ENCODE measurements at regions not wholly inside any gene's neighbourhood (a gene's known extent, or its start where the extent isn't known, plus 50 kb on each side); places are given as distances from the start of the nearest gene placed in this dataset.

DNA sequence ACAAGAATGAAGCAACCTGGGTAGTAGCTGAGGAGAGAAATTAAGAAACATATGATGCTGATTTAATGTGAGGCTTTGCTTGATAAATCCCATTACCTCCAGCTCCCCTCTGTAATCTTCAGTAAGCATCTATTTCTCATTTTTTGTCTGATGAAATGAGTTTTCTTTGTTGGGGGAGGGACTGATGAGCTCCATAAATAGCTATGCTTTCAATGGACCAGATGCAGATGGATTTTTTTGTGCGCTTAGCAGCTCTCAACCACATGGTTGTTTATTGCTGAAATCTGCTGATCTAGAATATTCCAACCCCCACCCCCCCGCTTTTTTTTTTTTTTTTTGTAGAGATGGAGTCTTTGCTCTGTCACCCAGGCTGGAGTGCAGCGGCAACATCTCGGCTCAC is 1082.0 kb downstream of the RAPGEF2 start:
- DNase-seq (ENCODE audit: low read depth in 2 of 2) = no peak

DNA sequence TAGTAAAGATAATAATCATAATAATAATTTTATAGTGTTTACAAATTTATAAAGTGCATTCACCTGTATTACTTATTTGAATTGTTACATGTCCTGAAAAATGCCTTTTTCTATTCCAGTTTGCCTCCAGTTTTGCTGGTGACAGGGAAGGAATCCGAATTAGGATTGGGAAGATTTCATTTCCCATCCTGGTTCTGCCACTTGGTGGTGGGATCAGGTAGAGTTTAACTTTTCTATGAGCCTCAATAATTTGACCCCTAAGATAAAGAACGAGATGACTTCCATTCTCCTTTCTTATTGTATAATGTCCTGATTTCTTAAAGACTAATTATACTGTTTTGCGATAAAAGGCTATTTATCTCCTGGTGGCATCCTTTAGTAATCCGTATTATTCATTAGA is 1090.9 kb downstream of the RAPGEF2 start:
- no peak for DNase-seq (ENCODE audit: low read depth in 2 of 2)

DNA sequence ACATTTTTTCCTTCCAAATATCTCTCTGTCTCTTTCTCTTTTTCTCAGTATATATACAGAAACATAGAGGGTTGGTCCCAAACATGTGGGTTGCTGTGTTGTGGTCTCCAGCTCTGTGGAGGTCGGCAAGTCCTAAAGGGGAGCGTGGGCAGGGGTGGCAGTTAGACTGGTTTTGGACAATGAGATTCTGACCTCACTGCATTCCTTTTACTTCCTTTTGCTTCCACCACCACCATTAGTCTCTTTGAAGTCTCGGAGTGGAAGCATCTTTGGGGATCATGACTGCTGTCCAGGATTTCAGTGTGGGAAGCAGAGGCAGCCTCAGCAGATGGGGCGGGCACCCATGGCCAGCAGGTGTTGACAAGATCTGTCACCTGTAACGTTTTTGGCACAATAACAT is 1091.8 kb downstream of the RAPGEF2 start:
- no peak for DNase-seq (ENCODE audit: low read depth in 2 of 2)

DNA sequence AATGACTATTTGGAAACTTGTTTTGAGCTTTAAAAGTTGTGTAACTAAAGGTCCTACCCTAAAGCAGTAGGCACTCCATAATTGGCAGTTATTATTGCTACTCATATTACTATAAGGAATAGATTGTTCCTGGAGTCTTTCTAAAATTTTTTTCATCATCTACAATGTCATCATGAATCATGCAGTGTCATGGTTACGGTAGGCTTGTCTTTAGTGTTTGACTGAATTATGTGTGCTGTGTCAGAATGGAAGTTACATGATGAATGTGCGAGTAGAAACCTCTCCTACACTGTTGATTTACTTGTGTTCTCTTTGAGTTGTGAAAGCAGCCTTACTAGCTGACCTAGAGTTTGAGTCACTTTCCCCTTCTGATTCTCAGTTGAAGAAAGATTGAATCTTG is 1099.9 kb downstream of the RAPGEF2 start:
- no peak for DNase-seq (ENCODE audit: low read depth in 2 of 2)

DNA sequence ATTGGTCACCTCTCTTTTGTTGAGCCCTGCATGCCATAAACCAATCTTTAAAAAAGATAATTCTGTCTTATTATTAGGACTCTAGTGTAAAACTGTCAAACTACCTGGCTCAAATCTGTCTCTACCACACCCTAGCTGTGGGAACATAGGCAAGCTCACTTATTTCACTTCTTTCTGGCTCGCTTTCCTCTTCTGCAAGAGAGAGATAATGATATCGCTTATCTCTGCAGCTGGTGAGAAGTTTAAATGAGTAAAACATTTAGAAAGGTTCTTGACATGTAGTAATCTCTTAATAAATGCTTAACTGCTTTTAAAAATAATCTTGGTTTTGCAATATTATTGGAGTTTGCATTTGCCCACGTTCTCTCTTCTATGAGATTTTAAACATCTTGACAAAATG is 1109.2 kb downstream of the RAPGEF2 start:
- no peak for DNase-seq (ENCODE audit: low read depth in 2 of 2)

DNA sequence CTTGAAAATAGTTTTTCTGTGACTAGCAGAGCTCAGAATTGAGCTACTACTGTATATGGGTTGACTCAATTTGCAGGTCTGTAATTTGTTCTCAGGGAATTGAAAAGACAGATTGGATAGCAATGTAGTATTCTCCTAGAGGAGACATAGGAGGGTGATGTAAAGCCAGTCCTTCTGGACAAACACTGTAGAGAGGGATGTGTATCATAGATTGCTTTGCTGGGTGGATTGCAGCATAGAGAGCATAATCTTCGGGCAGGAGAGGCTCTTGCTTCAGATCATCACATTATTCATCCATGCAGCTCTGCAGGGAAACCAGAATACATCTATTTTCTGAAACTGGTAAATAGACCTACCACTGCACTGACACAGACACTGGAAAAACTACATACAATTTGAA is 1110.5 kb downstream of the RAPGEF2 start:
- DNase-seq (ENCODE audit: low read depth in 2 of 2) = no peak

DNA sequence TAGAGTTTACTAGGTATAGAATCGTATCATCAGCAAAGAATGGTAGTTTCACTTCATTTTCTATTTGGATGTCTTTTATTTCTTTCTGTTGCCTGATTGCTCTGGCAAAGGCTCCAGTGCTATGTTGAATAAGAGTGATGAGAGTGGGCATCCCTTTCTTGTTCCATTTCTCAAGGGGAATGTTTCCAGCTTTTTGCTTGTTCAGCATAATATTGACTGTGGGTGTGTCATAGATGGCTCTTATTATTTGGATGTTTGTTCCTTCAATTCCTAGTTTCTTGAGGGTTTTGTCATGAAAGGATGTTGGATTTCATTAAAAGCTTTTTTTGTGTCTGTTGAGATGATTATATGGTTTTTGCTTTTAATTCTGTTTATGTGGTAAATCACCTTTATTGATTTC is 1114.5 kb downstream of the RAPGEF2 start:
- no peak for DNase-seq (ENCODE audit: low read depth in 2 of 2)

DNA sequence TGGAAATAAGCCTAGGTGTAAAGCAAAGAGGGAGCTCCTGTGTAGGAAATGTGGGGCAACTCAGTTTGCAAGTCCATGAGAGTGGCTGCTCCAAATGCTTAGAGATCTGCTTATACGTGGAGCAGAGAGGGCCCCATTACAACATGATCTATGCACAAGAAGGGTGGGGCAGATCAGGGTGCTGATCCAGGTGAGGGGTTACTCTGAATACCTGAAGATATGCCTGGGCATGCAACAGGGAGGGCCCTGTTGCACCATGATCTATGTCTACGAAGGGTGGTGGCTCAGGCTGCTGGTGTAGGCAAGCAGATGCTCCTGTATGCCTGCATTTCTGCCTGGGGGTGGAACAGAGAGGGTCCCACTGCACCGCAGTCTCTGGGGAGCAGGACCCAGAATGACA is 1121.2 kb downstream of the RAPGEF2 start:
- DNase-seq (ENCODE audit: low read depth in 2 of 2) = no peak

DNA sequence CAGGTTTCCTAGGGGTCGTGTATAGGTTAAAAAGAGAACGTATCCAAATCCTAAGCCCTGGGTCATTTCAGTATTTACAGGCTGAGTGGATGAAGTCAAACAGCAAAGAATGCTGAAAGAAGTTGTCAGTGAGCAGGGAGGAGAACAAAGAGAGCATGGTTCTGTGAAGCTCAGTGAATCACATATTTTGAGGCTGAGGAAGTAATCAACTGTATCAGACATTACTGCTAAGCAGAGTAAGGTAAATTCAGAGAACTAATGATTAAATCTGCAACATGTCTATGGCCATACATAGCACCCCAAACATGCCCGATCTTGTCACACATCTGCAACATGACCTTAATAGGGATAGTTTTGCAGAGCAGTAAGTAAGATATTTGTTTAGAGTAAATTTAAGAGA is 1130.3 kb downstream of the RAPGEF2 start:
- no peak for DNase-seq (ENCODE audit: low read depth in 2 of 2)

DNA sequence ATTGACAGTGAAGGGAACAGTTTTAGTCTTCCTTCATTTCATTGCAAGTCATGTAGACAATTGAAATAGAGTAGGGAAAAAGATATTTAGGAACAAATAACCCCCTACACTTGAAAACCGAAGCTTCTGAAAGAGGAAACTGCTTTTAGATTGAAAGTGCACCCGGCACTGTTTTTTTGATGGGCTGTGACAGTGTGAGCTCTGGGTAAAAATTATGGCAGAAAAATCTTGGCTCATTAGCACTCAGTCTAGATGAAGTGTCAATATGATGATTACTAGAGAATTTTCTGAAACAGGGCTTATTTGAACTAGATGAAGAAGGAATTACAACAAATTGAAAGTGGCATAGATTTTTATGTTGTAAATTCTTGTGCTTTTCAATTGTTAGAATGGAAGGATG is 1132.4 kb downstream of the RAPGEF2 start:
- no peak for DNase-seq (ENCODE audit: low read depth in 2 of 2)

DNA sequence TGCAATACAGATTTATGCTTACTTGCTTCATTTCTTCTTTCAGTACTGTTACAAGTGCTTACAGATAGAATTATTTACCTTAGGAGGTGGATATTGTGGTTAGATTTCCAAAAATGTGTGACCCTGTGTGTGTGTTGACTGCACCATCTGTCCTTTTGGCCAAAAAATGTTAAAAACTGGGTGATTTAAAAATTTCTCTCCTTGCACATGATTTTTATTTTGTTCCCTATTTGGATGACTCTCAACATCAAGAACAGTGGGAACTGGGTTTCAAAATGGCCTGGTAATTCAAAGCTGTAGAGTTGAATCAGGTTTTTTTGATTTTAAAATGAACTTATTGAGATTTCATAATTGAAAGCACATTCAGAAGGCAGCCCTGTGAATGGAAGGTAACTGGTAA is 1132.9 kb downstream of the RAPGEF2 start:
- no peak for DNase-seq (ENCODE audit: low read depth in 2 of 2)

DNA sequence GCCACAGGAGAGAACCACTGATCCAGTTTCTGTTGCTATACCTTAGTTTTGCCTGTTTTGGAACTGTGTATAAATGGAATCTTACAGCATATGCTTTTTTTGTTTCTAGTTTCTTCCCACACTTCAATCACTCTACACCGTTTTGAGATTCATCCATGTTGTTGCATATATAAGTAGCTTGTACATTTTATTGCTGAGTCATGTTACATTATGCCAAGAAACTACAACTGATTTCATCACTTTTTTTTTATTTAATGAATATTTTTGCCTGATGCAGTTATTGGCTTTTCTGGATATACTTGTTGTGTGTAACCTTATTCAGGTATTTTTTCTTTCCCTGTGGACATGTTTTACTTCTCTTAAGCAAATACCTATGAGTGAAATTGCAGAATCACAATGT is 1135.9 kb downstream of the RAPGEF2 start:
- no peak for DNase-seq (ENCODE audit: low read depth in 2 of 2)

DNA sequence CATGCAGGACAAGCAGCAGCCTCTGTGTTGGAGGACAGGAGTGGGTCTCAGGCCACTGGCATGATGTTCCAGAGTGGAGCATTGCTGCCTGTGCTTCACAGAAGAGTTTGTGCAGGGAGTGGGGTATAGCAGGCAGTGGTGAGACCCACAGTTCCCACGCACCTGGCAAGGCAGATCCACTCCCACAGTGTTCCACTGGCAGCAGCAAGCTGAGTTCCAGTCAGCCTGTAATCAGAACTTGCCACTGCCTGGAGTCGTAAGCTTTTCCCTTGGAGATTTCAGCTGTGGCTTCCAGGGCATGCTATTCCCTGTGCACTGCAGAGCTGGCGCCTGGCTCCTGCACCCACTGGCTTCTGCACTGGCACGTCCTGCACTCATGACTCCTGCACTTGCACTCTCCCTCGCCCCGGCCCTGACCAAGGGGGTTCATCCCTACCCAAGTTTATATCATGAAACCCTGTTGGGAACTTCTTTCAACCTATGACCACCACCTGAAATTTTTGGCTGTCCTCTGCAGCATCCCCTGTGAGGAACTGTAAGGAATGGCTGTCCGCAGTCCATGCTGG is 1144.3 kb downstream of the RAPGEF2 start:
- no peak for DNase-seq (ENCODE audit: low read depth in 2 of 2)

DNA sequence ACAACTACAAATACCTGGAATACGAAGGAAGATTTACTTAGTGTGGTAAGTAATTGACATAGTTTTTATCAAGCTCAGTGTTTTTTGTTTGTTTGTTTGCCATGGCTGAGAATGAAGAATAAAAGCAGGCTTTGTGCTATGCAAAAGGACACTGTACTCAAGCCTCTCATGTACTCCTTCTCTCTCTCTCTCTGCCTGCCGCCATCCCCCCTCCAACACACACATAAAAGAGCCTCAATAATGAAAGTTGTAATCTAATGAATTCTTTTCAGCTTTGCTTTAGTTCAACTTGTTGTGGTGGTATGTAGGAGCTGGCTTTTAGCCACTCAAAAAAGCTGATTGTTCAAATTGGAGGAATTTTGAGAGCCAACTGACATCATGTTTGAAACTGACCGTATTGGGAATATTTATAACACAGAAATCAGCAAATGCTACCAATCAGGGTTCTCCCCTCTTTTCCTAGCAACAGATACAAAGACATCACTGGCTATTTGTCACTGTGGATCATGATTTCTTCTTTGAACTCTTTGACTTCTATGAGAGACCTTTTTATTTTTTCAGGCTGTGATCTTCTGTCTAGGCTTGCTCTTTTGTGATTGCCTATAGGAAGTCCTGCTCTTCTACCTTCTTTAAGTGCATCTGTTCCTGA is 1148.8 kb downstream of the RAPGEF2 start:
- DNase-seq (ENCODE audit: low read depth in 2 of 2) = no peak

DNA sequence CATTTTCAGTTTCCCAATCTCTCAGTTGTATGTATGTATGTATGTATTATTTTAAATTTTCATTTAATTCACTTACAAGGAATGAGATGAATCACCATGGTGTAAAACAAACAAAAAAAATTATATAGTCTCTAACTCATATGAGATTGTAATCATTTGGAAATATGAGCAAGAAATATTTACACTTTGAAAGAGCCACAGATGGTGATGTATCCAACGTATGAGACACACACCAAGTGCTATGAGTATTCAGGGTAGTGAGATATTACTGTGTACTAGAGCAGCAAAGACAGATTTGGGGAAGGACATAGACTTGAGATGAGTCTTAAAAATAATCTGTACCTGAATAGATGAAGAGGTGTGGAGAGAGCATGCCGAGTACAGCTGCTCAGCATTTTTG is 1154.4 kb downstream of the RAPGEF2 start:
- no peak for DNase-seq (ENCODE audit: low read depth in 2 of 2)

DNA sequence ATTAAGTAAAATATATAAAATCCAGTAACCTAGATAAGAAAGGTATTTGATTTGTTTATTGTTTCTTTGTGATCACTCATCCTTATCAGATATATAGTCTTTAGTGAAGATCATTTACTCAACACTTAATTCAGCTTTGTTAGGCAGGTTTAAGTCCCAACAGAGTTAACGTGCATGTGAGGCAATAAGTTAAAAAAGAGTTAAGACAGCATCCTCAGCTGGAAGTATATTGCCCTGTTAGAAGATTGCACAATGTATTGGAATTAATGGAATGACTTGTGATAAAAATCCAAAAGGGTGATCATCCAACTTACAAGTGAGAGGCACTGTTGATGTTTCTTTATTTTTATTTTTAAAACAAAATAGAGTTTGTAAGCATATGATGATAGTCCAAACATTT is 1162.1 kb downstream of the RAPGEF2 start:
- no peak for DNase-seq (ENCODE audit: low read depth in 2 of 2)

DNA sequence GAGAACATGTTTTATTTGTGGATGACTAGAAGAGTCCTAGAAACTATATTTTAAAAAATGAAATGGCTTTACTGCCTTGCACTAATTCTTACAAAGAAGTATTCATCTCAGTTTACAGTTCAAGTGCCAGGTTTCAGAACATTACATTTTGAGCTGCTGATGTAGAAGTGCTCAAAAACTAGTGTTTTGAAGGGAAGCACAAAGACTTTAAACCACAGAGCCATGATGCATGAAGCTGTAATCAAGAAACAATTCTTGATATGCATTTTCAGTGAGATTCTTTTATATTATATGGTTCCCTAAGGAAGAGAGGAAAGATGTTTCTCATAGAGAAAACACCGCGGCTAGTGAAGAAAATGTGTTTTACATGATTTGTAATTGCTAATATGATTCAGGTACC is 1163.0 kb downstream of the RAPGEF2 start:
- no peak for DNase-seq (ENCODE audit: low read depth in 2 of 2)

DNA sequence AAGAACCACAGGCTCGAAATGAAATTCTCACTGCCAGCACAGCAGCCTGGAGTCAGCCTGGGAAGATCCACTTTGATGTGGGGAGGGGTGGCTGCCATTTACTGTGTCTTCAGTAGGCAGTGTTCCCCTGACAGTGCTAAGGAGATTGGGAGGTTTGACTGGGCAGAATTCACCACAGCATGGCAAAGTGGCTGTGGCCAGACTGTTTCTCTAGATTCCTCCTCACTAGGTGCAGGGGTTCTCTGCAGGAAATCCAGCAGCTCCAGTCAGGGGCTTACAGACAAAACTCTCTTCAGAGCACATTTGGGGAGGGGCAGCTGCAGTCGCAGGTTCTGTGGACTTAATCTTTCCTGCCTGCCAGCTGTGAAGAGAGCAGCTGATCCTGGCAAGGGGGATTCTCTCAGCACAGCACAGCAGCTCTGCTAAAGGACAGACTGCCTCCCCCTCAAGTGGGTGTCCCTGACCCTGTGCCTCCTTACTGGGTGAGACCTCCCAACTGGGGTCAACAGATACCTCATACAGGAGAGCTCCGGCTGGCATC is 1174.0 kb downstream of the RAPGEF2 start:
- no peak for DNase-seq (ENCODE audit: low read depth in 2 of 2)

DNA sequence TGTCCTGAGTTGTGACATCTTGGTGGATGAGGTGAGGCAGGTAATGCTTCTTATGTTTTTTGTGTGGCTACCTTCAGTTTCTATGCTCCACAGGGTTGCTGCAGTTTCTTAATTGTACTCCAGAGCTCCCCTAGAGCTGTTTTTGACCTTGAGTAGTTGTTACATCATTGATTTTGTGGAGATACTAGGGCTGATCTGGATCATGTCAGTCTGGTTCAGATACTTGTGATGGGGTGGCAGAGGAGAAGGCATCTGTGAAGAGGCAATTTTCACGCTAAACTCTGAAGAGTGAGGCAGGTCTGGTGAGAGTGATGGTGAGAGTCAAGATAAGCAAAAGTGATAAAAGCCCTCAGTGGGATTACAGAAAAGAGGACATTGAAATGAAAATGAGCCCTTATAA is 1180.2 kb downstream of the RAPGEF2 start:
- no peak for DNase-seq (ENCODE audit: low read depth in 2 of 2)

DNA sequence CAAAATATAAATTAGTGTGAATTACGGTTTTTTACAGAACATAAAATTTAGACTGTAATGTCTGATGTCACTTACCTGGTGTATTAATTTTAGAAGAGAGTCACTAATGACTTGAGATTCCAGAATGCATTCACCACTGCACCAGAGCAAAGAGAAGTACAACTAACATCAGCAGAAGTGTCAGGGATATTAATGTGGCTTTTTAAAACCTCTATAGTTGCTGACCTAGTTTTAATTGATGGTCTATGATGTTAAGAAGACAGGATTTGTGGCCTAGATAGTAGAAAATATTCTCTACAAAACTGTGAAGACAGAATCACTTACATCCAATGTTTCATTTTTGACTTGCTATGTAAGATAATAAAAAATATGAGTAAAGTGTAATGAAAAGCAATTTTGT is 1181.6 kb downstream of the RAPGEF2 start:
- DNase-seq (ENCODE audit: low read depth in 2 of 2) = no peak

DNA sequence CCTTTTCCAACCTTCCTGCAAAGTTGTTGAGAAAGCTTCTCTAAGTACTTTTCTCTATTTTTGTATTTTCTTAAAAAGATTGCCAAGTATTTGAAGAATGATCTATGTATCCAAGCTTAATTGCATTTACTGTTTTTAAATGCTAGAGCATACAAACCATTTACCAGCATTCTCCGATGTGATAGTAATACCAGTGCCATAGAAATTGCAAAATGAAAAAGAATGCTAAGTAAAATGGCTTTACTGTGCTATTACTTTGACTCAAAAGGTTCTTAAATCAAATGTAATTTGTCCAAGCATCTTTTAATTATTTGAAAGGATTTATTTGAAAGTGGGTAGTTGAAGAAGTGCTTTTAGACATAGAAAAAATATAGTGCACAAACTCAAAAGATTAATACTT is 1183.2 kb downstream of the RAPGEF2 start:
- no peak for DNase-seq (ENCODE audit: low read depth in 2 of 2)

DNA sequence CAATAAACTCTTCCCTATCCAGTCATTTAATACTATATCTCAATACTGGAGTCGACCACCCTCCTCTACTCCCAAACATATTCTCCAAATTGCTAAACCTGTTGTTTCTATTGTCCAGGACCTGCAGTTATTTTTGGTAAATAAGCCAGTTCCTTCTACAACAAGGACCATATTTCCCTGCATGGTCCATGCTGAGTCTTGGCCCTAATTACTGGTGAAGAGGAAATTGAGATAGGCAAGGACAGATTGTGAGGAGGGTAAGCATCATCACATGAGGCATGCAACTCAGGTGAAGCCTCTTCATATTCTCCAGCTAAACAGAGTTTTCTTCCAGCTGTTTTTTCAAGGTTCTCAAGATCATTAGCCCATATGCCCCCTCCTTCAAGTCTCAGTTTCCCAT is 1193.6 kb downstream of the RAPGEF2 start:
- DNase-seq (ENCODE audit: low read depth in 2 of 2) = no peak

DNA sequence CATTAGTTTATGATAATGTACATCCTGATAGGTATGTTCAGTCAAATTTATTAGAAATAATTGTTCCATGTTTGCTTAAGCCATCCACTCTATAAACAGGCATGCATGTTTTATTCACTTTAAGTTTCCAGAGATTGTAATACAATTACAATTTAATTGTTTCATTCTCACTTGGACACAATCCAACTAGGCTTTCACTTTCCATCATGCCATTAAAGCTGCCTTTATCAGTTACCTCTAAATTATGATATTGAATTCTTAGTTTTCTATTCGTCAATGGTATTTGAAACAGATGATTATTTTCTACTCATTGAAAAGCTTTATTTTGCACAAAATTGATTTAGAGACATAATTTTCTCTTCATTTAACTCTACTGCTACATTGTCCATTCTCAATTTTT is 1196.3 kb downstream of the RAPGEF2 start:
- no peak for DNase-seq (ENCODE audit: low read depth in 2 of 2)

DNA sequence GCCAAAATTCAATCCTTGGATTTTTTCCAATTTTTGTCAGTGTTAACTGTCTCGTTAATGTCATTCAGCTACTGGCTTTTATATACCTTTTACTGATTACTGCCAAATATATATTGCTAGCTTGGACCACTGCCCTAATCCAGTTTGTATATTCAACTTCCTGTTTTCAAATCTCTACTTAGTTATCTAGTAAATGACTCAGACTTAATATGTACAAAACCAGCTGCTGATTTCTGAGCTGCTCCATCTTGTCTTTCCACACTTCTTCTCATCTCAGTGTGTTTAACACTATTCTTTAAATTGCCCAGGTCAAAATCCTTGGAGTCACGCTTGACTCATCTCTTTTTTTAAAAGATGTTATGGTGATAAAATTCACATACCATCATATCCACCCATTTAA is 1196.7 kb downstream of the RAPGEF2 start:
- no peak for DNase-seq (ENCODE audit: low read depth in 2 of 2)
